IMR-90 (cell line): ENCODE measurements at regions not wholly inside any gene's neighbourhood (a gene's known extent, or its start where the extent isn't known, plus 50 kb on each side); places are given as distances from the start of the nearest gene placed in this dataset.

Experiments
- ATAC-seq: fragments of 200-7000 bp; cut with Tn5 transposase; 2 replicates; pipeline ENCODE4 v1.9.1; 2020; ENCODE audit warnings: low read depth, mild to moderate bottlenecking, moderate library complexity
- BruUV-seq: library from RNA; stranded (reverse); fragments of 400-500 nt; replicated peaks from 2 replicates; lab custom pipeline; 2021; lab: Mats Ljungman, UMichigan
- CTCF ChIA-PET: fragments of 300-600 bp; formaldehyde crosslinking; extraction: SDS; loops from one replicate; lab custom pipeline; 2021; ENCODE audit warnings: antibody characterized with exemption; lab: Yijun Ruan, JAX
- POLR2A ChIA-PET: fragments of 300-600 bp; sonication (Branson Sonifier 250); formaldehyde crosslinking; loops from one replicate; lab custom pipeline; 2022; ENCODE audit warnings: antibody characterized with exemption; ENCODE audit not compliant: unreplicated experiment; lab: Charles Lee
- DNase-seq: peaks from one replicate; pipeline ENCODE4 v3.0.0; 2013
- H2AFZ ChIP-seq: replicated peaks from 2 replicates; pipeline ENCODE3; 2013; ENCODE audit warnings: low read length, mild to moderate bottlenecking; ENCODE audit not compliant: poor library complexity
- H2AK5ac ChIP-seq: 2 replicates; pipeline ENCODE4 v1.6.1; 2013; ENCODE audit warnings: low read depth, low read length, inconsistent platforms
- H2AK9ac ChIP-seq: replicated peaks from 2 replicates; pipeline ENCODE3; 2013; ENCODE audit warnings: mild to moderate bottlenecking, low read depth, low read length, moderate library complexity; ENCODE audit not compliant: poor library complexity
- H2BK120ac ChIP-seq: 2 replicates; pipeline ENCODE4 v1.6.1; 2013; ENCODE audit warnings: low read depth, low read length, inconsistent platforms
- H2BK15ac ChIP-seq: 3 replicates; pipeline ENCODE4 v1.6.1; 2013; ENCODE audit warnings: low read depth, low read length, inconsistent platforms
- H2BK20ac ChIP-seq: 2 replicates; pipeline ENCODE4 v1.6.1; 2013; ENCODE audit warnings: low read depth, mild to moderate bottlenecking, inconsistent platforms, low read length, moderate library complexity
- H2BK5ac ChIP-seq: 2 replicates; pipeline ENCODE4 v1.6.1; 2013; ENCODE audit warnings: mild to moderate bottlenecking, low read depth, low read length, inconsistent platforms; ENCODE audit not compliant: poor library complexity, severe bottlenecking
- H3K14ac ChIP-seq: replicated peaks from 2 replicates; pipeline ENCODE4 v1.6.1; 2013; ENCODE audit warnings: low read depth, low read length, inconsistent platforms
- H3K18ac ChIP-seq: 2 replicates; pipeline ENCODE4 v1.6.1; 2013; ENCODE audit warnings: low read depth, low read length, control low read depth
- H3K23ac ChIP-seq: 2 replicates; pipeline ENCODE4 v1.6.1; 2013; ENCODE audit warnings: low read depth, low read length, inconsistent platforms
- H3K27ac ChIP-seq: 2 replicates; pipeline ENCODE4 v1.5.1; 2013; ENCODE audit warnings: mild to moderate bottlenecking, control low read depth, low read length; ENCODE audit not compliant: insufficient read depth
- H3K27me3 ChIP-seq: 2 replicates; pipeline ENCODE4 v1.6.1; 2013; ENCODE audit warnings: low read length; ENCODE audit not compliant: control insufficient read depth, insufficient read depth
- H3K36me3 ChIP-seq: 2 replicates; pipeline ENCODE4 v1.6.1; 2013; ENCODE audit warnings: low read length, mixed read lengths; ENCODE audit not compliant: control insufficient read depth, insufficient read depth
- H3K4ac ChIP-seq: 2 replicates; pipeline ENCODE4 v1.6.1; 2013; ENCODE audit warnings: low read depth, low read length, inconsistent platforms
- H3K4me1 ChIP-seq: 2 replicates; pipeline ENCODE4 v1.6.1; 2013; ENCODE audit warnings: low read length, mixed read lengths; ENCODE audit not compliant: control insufficient read depth, insufficient read depth
- H3K4me2 ChIP-seq: 2 replicates; pipeline ENCODE4 v1.6.1; 2013; ENCODE audit warnings: low read depth, mild to moderate bottlenecking, control low read depth, low read length, moderate library complexity
- H3K4me3 ChIP-seq: 2 replicates; pipeline ENCODE4 v1.5.1; 2013; ENCODE audit warnings: low read depth, mild to moderate bottlenecking, control low read depth, low read length, moderate library complexity; ENCODE audit not compliant: insufficient read depth
- H3K56ac ChIP-seq: 2 replicates; pipeline ENCODE4 v1.6.1; 2013; ENCODE audit warnings: low read length, inconsistent platforms; ENCODE audit not compliant: insufficient read depth; ENCODE audit errors: extremely low read depth
- H3K79me1 ChIP-seq, 2 experiments: 2 replicates each; pipeline ENCODE4 v1.6.1; 2013; ENCODE audit warnings: low read length in 2 of 2, inconsistent platforms in 1 of 2, low read depth in 1 of 2
- H3K9ac ChIP-seq: 2 replicates; pipeline ENCODE4 v1.6.1; 2013; ENCODE audit warnings: low read depth, low read length, control low read depth
- H3K9me1 ChIP-seq: 2 replicates; pipeline ENCODE4 v1.6.1; 2013; ENCODE audit warnings: low read length, inconsistent platforms; ENCODE audit not compliant: insufficient read depth
- H3K9me3 ChIP-seq: 2 replicates; pipeline ENCODE4 v1.6.1; 2013; ENCODE audit warnings: low read length; ENCODE audit not compliant: control insufficient read depth, insufficient read depth
- H4K20me1 ChIP-seq: 2 replicates; pipeline ENCODE4 v1.6.1; 2013; ENCODE audit warnings: low read length, inconsistent platforms; ENCODE audit not compliant: insufficient read depth
- H4K5ac ChIP-seq: 2 replicates; pipeline ENCODE4 v1.6.1; 2013; ENCODE audit warnings: mild to moderate bottlenecking, low read depth, low read length, control low read depth
- H4K8ac ChIP-seq, 2 experiments: 2 replicates each; pipeline ENCODE4 v1.6.1; 2013; ENCODE audit warnings: low read depth in 2 of 2, low read length in 2 of 2, control low read depth in 1 of 2, inconsistent platforms in 1 of 2
- H4K91ac ChIP-seq: 2 replicates; pipeline ENCODE4 v1.6.1; 2013; ENCODE audit warnings: low read depth, low read length, inconsistent platforms; ENCODE audit not compliant: insufficient read depth
- BHLHE40 ChIP-seq: fragments of 150-350 bp; IDR thresholded peaks from 2 replicates; pipeline ENCODE4 v1.6.1; 2016; ENCODE audit warnings: mild to moderate bottlenecking, low read depth, low read length
- CEBPB ChIP-seq: IDR thresholded peaks from 2 replicates; pipeline ENCODE4 v1.6.1; 2012; ENCODE audit warnings: low read depth, low read length, improper control_type of control experiment
- CHD1 ChIP-seq: IDR thresholded peaks from 2 replicates; pipeline ENCODE4 v1.6.1; 2012; ENCODE audit warnings: low read depth, low read length, improper control_type of control experiment
- CTCF ChIP-seq: conservative IDR thresholded peaks from 2 replicates; pipeline ENCODE4 v1.5.1; 2012; ENCODE audit warnings: mild to moderate bottlenecking, low read depth, low read length, improper control_type of control experiment
- MAFK ChIP-seq: IDR thresholded peaks from 2 replicates; pipeline ENCODE4 v1.6.1; 2012; ENCODE audit warnings: low read depth, low read length, improper control_type of control experiment
- RAD21 ChIP-seq: IDR thresholded peaks from 2 replicates; pipeline ENCODE4 v1.6.1; 2012; ENCODE audit warnings: low read length, improper control_type of control experiment
- RCOR1 ChIP-seq: IDR thresholded peaks from 2 replicates; pipeline ENCODE4 v1.6.1; 2012; ENCODE audit warnings: mild to moderate bottlenecking, low read length, improper control_type of control experiment; ENCODE audit not compliant: insufficient replicate concordance
- RFX5 ChIP-seq: IDR thresholded peaks from 2 replicates; pipeline ENCODE4 v1.8.0; 2012; ENCODE audit warnings: low read depth, mild to moderate bottlenecking, low read length, moderate library complexity
- USF2 ChIP-seq: fragments of 150-350 bp; IDR thresholded peaks from 2 replicates; pipeline ENCODE4 v1.6.1; 2017; ENCODE audit warnings: mild to moderate bottlenecking, antibody characterized with exemption, low read length, low read depth
- WGBS, 2 experiments: methylation state at CpG; one replicate each; pipeline versions ENCODE4 v1.1.5 to v1.1.7; 2013; ENCODE audit warnings: missing lambda C conversion rate in 2 of 2; ENCODE audit not compliant: insufficient read length in 1 of 2; ENCODE audit errors: extremely low coverage in 2 of 2; 5-methylcytosine and 5-hydroxymethylcytosine counted together
- dilution Hi-C: fragments of 300-500 bp; cut with HindIII; formaldehyde crosslinking; loops from one replicate; pipeline ENCODE4 v1.14.3; 2018; ENCODE audit warnings: low sequenced_read_pairs; ENCODE audit not compliant: unreplicated experiment
- in situ Hi-C: fragments of 300-500 bp; cut with MboI; formaldehyde crosslinking; loops from 3 replicates; pipeline ENCODE4 v1.14.3; 2019; ENCODE audit warnings: low sequenced_read_pairs, inconsistent platforms, mixed read lengths
- intact Hi-C: fragments of 100-400 bp; cut with micrococcal nuclease; formaldehyde crosslinking; loops from 2 replicates; pipeline ENCODE4 v1.10.0; 2022

GRCh38 chr4:173837517-173837916 is 307.5 kb upstream of the HAND2 start:
- H4K5ac ChIP-seq, result no peak overlapping the region
- H3K23ac ChIP-seq, result no peak overlapping the region
- H3K27ac ChIP-seq, result no peak overlapping the region
- intact Hi-C loops (no loop called here), in situ Hi-C loops (no loop called here), dilution Hi-C loops (no loop called here)
- no peak overlapping the region for H4K91ac ChIP-seq
- ChIA-PET CTCF (no interaction called here), POLR2A (no interaction called here)
- no peak overlapping the region for H2AK5ac ChIP-seq
- H3K4me1 ChIP-seq, result no peaks in the 10 kb centered on the region
- H3K4me3 ChIP-seq, result no peak overlapping the region
- no peak overlapping the region for H3K18ac ChIP-seq
- H2AK9ac ChIP-seq, result no peak overlapping the region
- H3K27me3 ChIP-seq, result no peaks in the 10 kb centered on the region
- H2BK5ac ChIP-seq, result no peak overlapping the region
- H3K14ac ChIP-seq, result no peak overlapping the region
- H3K9ac ChIP-seq, result no peak overlapping the region
- H2BK20ac ChIP-seq, result no peak overlapping the region
- H3K9me3 ChIP-seq, result no peaks in the 10 kb centered on the region
- H2BK120ac ChIP-seq, result no peak overlapping the region
- H3K9me1 ChIP-seq, result no peaks in the 10 kb centered on the region
- no peak overlapping the region for H2BK15ac ChIP-seq
- no peak overlapping the region for H3K56ac ChIP-seq
- DNase-seq (no peak), ATAC-seq (no peak)
- BruUV-seq, result no TSS peak
- H3K36me3 ChIP-seq, result no peaks in the 10 kb centered on the region
- no peak overlapping the region for H3K4ac ChIP-seq
- no peaks in the 10 kb centered on the region for H4K20me1 ChIP-seq
- no peaks in the 10 kb centered on the region for H3K79me1 ChIP-seq
- no peak overlapping the region for H4K8ac ChIP-seq
- no peak for TF ChIP-seq USF2
- TF ChIP-seq RCOR1, result no peak
- TF ChIP-seq BHLHE40, result no peak
- no peak for TF ChIP-seq CHD1
- TF ChIP-seq MAFK, result no peak
- no peak for TF ChIP-seq CEBPB
- TF ChIP-seq CTCF, result no peak
- no peak for TF ChIP-seq RAD21
- TF ChIP-seq RFX5, result no peak
- no peak overlapping the region for H3K4me2 ChIP-seq
- WGBS, 2 experiments, result no CpG with 5 or more reads among the region's 3 CpGs
- no peak overlapping the region for H2AFZ ChIP-seq
